ENCODE measurements at regions not wholly inside any gene's neighbourhood (a gene's known extent, or its start where the extent isn't known, plus 50 kb on each side); places are given as distances from the start of the nearest gene placed in this dataset.

DNA sequence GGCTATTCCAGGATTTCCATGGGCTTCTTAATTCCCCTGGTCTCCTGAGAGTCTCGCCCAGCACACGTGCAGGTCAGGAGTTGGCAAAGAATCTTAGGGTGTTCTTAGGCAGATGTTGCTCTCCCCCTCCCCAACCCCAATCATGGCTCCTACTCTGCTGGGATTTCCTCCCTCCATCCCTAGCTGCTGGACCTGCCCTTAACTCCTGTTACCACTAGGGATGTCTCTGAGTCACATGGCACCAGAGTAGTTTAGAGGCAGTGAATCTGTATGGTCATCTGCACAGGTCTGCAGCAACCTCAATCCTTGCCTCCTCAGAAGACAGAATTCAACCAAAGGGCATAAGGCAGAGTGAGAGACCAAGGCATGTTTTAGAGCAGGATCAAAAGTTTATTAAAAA lies 51.8 kb upstream of the CHST3 start:
- DNase-seq: no peak

GRCh38 chr10:71911296-71911953 lies 52.8 kb upstream of the CHST3 start:
- peak in 1 of 2 donors; percentile 15 for DNase-seq

GRCh38 chr10:71909399-71910083 lies 54.7 kb upstream of the CHST3 start:
- DNase-seq: no peak

DNA sequence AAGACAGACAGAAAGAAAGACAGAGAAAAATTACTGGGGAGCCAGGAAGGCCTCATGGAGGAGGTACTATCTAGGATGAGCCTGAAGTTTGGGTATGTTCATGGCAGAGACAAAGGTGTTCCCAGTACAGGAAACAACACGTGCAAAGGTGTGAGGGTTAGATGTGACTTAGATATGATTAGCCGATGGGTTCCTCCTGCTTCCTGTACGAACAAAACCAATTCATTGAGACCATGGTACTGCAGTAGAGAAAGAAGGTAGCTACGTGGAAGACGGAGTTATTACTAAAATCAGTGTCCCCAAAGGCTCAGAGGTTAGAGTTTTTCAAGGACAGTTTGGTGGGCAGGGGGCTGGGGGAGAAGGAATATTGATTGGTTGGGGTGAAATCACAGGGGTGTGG lies 55.2 kb upstream of the CHST3 start:
- no peak for DNase-seq

DNA sequence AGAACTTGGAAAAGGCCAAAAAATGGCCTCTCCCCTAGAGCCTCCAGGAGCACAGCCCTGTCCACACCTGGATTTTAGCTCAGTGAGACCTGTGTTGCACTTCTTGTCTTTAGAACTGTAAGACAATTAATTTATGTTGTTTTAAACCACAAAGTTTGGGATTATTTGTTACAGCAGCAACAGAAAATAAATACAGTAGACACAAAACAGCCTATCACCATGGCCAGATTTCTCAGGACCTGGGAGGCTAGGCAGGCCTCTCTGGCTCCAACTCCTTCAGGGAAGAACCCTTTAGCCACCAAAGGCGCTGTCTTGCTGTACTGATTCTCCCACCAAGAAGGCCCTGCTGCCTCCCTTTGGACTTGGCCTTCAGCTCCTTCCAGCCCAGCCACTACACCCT lies 54.1 kb upstream of the PSAP start:
- no peak for DNase-seq

GRCh38 chr10:71903636-71904250 lies 52.7 kb upstream of the PSAP start:
- peak; percentile 16 to 30 for DNase-seq

GRCh38 chr10:71902351-71902750 lies 51.3 kb upstream of the PSAP start:
- no peak for DNase-seq

All from inflammatory macrophage (primary cell).